AG09319 (cell line): ENCODE measurements at regions not wholly inside any gene's neighbourhood (a gene's known extent, or its start where the extent isn't known, plus 50 kb on each side); places are given as distances from the start of the nearest gene placed in this dataset.
"Not testable (repeated sequence)": the region's sequence is repeated elsewhere in the genome, so short reads cannot be mapped to it uniquely, and the experiment has no call there.

Experiments
- DNase-seq: peaks from one replicate; pipeline ENCODE4 v3.0.0-alpha.2; 2010; ENCODE audit warnings: low read depth; ENCODE audit errors: extremely low read depth
- CTCF ChIP-seq: IDR thresholded peaks from 2 replicates; pipeline ENCODE4 v1.5.1; 2011; ENCODE audit warnings: low read depth, mild to moderate bottlenecking, inconsistent platforms, low read length, moderate library complexity

GRCh38 chr6:140811642-140812041, 1321.1 kb upstream of the GJE1 start:
- no peak for DNase-seq
- no peak for TF ChIP-seq CTCF

GRCh38 chr6:140809694-140810101, 1323.0 kb upstream of the GJE1 start:
- DNase-seq: no peak

DNA sequence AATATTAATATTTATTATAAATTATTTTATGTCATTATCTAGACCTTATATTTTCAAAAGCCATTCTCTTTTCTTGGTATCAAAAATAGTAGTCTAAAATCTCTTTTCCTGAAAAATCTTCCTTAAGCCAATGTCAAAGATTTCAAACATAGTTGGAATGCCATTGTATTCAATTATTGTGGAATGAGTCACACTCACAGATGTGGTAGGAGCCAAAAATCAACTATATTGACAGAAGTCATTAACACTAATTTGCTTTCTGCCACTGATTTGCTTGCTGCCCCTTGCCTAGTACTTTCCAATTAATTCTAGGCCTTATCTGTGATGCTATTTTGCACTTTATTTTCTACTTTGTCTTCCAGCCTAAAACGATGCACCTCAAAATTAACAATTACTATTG, 1326.3 kb upstream of the GJE1 start:
- no peak for TF ChIP-seq CTCF
- DNase-seq: no peak

More at GRCh38 chr6:140809694-140810101, 1323.0 kb upstream of the GJE1 start:
- no peak for TF ChIP-seq CTCF

GRCh38 chr6:140794544-140794943, 1338.2 kb upstream of the GJE1 start:
- no peak for TF ChIP-seq CTCF
- DNase-seq: no peak

GRCh38 chr6:140790109-140790508, 1342.6 kb upstream of the GJE1 start:
- DNase-seq: no peak
- TF ChIP-seq CTCF: no peak

GRCh38 chr6:140789466-140789865, 1343.3 kb upstream of the GJE1 start:
- no peak for DNase-seq
- no peak for TF ChIP-seq CTCF

DNA sequence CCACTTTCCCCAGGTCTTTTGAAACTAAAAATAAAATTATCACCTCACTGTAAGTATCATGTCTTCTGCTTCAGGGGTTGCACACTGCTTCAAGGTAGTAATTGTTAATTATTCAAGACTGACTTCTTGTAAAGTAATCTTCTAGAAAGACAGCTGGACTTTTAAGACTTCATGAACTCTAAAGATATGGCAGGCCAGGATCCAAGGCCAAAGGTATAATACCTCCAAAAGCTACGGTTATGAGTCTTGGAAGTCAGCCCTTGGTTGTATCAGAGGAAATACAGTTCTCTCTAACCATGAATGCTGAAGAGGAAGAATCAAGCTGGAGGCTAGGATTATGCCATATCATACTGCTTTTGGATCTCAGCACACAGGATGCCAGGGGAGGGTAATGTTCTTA, 1346.8 kb upstream of the GJE1 start:
- TF ChIP-seq CTCF: no peak
- DNase-seq: no peak

DNA sequence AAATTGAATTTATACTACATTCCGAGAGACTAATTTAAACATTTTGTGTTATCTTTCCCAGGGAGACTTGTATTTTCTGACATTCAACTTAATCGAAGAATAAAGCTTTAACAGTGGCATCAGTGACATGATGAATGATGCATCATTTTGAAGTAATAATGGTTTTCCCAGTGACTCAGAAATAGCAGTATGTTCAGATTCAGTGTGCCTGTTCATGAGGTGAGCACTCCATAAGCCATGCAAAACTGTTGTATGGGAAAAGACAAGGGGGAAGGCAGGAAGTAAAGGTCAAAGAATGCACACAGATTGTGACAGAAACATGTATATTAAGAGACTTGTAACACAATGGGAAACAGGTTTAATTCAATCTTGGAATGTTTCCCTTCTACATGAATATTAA, 1348.2 kb upstream of the GJE1 start:
- DNase-seq: no peak
- TF ChIP-seq CTCF: no peak

GRCh38 chr6:140783504-140783903, 1349.2 kb upstream of the GJE1 start:
- DNase-seq: not testable (repeated sequence)
